ENCODE measurements at regions not wholly inside any gene's neighbourhood (a gene's known extent, or its start where the extent isn't known, plus 50 kb on each side); places are given as distances from the start of the nearest gene placed in this dataset.

DNA sequence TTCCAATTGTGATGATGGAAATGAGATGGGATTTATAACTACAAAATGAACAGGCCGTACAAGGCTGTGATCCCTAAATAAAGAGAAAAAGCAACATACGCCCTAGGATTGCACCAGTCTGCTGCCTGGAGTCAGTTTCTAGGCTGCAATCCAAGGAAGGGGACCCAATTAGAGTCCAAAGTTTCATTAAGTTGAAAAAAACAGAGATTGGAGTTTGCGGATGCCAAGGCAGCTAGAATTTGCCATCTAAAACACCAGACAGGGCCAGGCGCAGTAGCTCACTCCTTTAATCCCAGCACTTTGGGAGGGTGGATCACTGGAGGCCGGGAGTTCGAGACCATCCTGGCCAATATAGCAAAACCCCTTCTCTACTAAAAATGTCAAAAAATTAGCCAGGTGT lies 661.0 kb downstream of the RPS29 start:
- no peak for DNase-seq (ENCODE audit: extremely low read depth, low read depth, low spot score)

GRCh38 chr14:48914921-48915320 lies 671.3 kb downstream of the RPS29 start:
- DNase-seq (ENCODE audit: extremely low read depth, low read depth, low spot score) = no peak

GRCh38 chr14:48914382-48914781 lies 671.8 kb downstream of the RPS29 start:
- no peak for DNase-seq (ENCODE audit: extremely low read depth, low read depth, low spot score)

- no peak for DNase-seq (ENCODE audit: extremely low read depth, low read depth, low spot score)
These were observed 685.6 kb downstream of the RPS29 start for GRCh38 chr14:48900565-48900964.

- DNase-seq (ENCODE audit: extremely low read depth, low read depth, low spot score) = no peak
These were observed 695.8 kb downstream of the RPS29 start for GRCh38 chr14:48890333-48890732.

- no peak for DNase-seq (ENCODE audit: extremely low read depth, low read depth, low spot score)
These were observed 709.3 kb downstream of the RPS29 start for GRCh38 chr14:48876806-48877340.

DNA sequence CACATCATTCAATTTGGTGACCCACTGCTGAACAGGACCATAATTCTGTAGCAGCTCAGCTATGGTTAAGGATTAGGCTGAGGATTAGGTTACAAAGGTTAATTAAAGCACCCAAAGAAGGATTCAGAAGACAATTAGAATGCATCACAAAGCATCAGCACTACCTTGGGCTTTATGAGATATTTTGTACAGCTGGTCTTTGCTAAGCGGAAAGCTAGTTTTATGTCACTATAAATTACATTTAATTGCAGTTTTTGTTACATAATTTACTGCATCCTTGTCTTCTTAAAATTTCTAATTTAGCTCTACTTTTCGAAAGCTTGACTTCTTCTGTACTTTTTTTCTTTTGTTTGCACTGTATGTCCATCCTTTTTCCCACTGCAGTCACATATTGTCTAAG lies 711.5 kb downstream of the RPS29 start:
- DNase-seq (ENCODE audit: extremely low read depth, low read depth, low spot score) = no peak

DNA sequence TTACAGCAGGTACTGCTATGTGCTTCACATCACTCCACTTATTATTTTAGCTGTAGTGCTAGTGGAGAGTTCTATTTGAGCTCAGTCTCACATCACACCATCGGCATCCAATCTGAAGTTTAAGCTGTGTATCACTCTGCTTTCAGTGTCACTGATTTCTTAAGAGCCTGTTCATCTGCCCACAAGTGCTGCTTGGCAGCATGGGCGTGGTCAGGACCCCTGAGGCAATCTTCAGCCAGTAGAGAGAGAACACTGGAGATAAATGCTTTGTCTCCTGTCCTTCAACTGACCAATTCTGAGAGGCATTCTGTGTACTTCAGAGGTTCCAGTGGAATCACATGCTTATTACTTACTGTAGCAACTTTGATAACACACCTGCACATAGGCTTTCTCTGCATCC lies 728.8 kb downstream of the RPS29 start:
- no peak for DNase-seq (ENCODE audit: extremely low read depth, low read depth, low spot score)

GRCh38 chr14:48853159-48853558 lies 733.0 kb downstream of the RPS29 start:
- DNase-seq (ENCODE audit: extremely low read depth, low read depth, low spot score) = no peak

GRCh38 chr14:48849741-48850322 lies 736.3 kb downstream of the RPS29 start:
- DNase-seq (ENCODE audit: extremely low read depth, low read depth, low spot score) = no peak

- DNase-seq (ENCODE audit: extremely low read depth, low read depth, low spot score) = no peak
These were observed 743.4 kb downstream of the RPS29 start for GRCh38 chr14:48842785-48843184.

- no peak for DNase-seq (ENCODE audit: extremely low read depth, low read depth, low spot score)
These were observed 760.1 kb downstream of the RPS29 start for GRCh38 chr14:48826058-48826457.

DNA sequence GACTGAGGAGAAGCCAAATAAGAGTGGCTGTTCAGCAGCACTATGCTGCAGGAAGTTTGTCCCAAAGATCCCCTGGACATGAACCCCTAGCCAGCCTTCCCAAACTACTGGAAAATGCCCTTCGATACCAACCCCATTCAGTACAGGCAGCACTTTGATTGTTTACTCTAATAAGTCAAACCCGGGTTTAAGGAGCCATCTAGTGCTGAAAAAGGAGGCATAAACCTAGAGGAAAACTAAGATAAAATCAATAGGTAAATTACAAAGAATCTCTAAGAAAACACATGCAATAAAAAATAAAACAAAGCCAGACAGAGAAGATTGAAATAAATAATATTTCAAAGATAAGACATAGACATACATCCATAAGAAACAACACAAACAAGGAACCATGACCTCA lies 771.6 kb downstream of the RPS29 start:
- no peak for DNase-seq (ENCODE audit: extremely low read depth, low read depth, low spot score)

GRCh38 chr14:48805315-48805714 lies 780.9 kb downstream of the RPS29 start:
- DNase-seq (ENCODE audit: extremely low read depth, low read depth, low spot score) = no peak

- DNase-seq (ENCODE audit: extremely low read depth, low read depth, low spot score) = no peak
These were observed 793.7 kb downstream of the RPS29 start for GRCh38 chr14:48792376-48793024.

- no peak for DNase-seq (ENCODE audit: extremely low read depth, low read depth, low spot score)
These were observed 797.4 kb downstream of the RPS29 start for GRCh38 chr14:48788771-48789170.

DNA sequence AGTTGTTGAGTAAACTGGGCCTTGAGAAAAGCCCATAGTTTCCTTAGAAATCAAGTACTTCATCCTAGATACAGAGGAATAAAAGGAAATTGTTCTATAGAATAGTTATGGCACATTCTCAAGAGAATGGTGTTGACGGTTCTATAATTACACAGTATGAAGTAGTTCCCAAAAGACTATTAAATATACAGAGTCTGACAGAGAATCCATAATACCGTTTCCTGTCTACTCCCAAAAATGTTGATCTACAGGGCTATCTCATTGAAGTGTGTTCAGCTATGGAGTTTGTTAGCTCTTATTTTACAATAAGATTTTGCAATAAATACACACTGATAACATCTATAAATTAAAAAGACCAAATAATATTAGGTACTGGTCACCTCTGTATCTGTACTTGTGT lies 799.7 kb downstream of the RPS29 start:
- no peak for DNase-seq (ENCODE audit: extremely low read depth, low read depth, low spot score)

GRCh38 chr14:48771717-48772116 lies 814.5 kb downstream of the RPS29 start:
- no peak for DNase-seq (ENCODE audit: extremely low read depth, low read depth, low spot score)

- no peak for DNase-seq (ENCODE audit: extremely low read depth, low read depth, low spot score)
These were observed 834.9 kb downstream of the RPS29 start for GRCh38 chr14:48751293-48751692.

DNA sequence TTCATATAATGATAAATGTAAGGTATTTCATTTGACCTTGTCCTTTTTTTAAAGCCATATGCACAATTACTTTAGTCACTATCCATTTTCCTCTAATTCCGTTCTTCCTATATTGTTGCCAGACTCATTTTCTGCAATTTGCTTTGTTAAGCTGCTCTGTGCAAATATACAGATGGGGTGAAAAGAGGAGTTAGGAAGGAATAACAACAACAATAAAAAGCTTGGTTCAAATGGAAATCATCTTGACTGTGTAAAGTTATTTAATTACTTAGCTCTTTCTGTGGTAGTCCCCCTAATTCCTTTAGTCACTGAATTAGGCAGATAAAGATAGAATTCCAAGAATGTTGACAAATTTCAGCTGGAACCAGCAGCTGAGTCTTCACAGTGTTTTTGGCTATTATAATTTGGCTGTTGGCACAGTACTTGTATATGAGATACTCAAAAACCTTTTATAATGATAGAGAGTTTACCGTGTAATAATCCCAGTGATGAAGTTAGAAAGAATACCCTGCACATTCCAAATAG lies 838.0 kb downstream of the RPS29 start:
- DNase-seq (ENCODE audit: extremely low read depth, low read depth, low spot score) = no peak

DNA sequence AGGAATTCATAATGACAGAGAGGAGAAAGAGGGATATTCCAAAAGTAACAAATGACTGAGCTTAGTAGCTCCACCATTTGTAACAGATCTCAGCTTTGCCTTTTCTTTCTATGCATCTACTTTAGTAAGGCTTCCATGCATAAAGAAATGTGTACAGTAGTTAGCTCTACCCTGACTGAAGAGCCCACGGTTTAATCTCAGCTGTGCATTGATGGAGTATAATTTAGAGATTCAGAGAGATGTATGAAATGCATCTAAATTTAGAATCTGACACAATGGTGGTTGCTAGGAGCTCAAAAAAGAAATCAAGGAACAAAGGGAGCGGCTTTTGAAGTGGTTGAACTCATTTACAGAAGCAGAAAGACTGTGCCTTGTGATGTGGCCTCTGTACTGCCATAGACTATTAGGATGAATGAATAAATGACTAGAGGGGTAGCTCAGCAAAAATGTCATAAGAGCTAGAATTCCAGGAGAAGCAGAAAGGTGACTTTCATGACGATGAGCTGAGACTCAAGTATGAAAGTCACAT lies 838.6 kb downstream of the RPS29 start:
- no peak for DNase-seq (ENCODE audit: extremely low read depth, low read depth, low spot score)

DNA sequence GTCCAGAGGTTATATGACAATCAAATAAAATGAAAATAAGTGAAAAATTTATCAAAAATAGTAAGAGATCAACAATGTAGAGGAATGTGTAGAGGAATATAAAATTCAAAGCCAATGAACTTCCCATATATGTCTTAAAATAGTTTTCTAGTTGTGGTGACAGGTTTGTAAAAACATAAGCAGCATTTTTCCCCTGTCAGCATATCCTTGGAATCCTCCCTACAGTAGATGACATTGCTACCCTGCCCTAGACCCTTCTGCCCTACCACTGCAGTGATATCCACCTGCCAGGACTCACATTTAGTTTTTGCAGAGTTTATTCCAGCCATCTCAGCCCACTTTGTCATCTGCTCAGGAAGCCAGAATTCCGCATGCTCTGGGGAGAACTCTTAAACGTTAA lies 842.0 kb downstream of the RPS29 start:
- no peak for DNase-seq (ENCODE audit: extremely low read depth, low read depth, low spot score)
